22Rv1 (cell line): ENCODE measurements at regions not wholly inside any gene's neighbourhood (a gene's known extent, or its start where the extent isn't known, plus 50 kb on each side); places are given as distances from the start of the nearest gene placed in this dataset.

ENCODE experiments used
- H3K27ac ChIP-seq: fragments of 450-650 bp; 2 replicates; pipeline ENCODE4 v1.5.1; 2017
- CTCF ChIP-seq: fragments of 450-650 bp; IDR thresholded peaks from 2 replicates; pipeline ENCODE4 v1.5.1; 2017; ENCODE audit warnings: mild to moderate bottlenecking
- ZFX ChIP-seq: fragments of 450-650 bp; IDR thresholded peaks from 2 replicates; pipeline ENCODE4 v1.6.1; 2017; ENCODE audit warnings: antibody characterized with exemption, borderline replicate concordance

- TF ChIP-seq CTCF = no peak
- no peak overlapping the region for H3K27ac ChIP-seq
Measured at GRCh38 chr16:85395207-85395912, 217.8 kb upstream of the GSE1 start.

GRCh38 chr16:85395913-85396878, 216.9 kb upstream of the GSE1 start:
- no peak overlapping the region for H3K27ac ChIP-seq
- TF ChIP-seq ZFX (no peak), CTCF (no peak)

GRCh38 chr16:85396879-85397871, 215.9 kb upstream of the GSE1 start:
- TF ChIP-seq CTCF (no peak; the same call in 1 of the 2 replicates), ZFX (no peak)
- no peak overlapping the region for H3K27ac ChIP-seq

- H3K27ac ChIP-seq = no peak overlapping the region
- TF ChIP-seq CTCF = no peak
- no peak for TF ChIP-seq ZFX
Measured at GRCh38 chr16:85398050-85398451, 215.1 kb upstream of the GSE1 start.

- TF ChIP-seq ZFX = no peak
- TF ChIP-seq CTCF = no peak
- no peak overlapping the region for H3K27ac ChIP-seq
Measured at GRCh38 chr16:85398688-85399582, 214.2 kb upstream of the GSE1 start.
